Right atrium auricular region (tissue), 2 donors: ENCODE measurements at regions not wholly inside any gene's neighbourhood (a gene's known extent, or its start where the extent isn't known, plus 50 kb on each side); places are given as distances from the start of the nearest gene placed in this dataset.

Experiments used
- DNase-seq: peaks from one replicate; pipeline ENCODE4 v3.0.0-alpha.2; 2019; ENCODE audit warnings: low spot score
- H3K27ac ChIP-seq, 2 donors: fragments of 200-600 bp; sonication (generic); 1 replicate in 1 of 2; 2 replicates in 1 of 2; pipeline ENCODE4 v1.5.1; 2016 to 2019
- H3K27me3 ChIP-seq, 2 donors: fragments of 200-600 bp; sonication (generic); one replicate each; pipeline versions ENCODE4 v1.5.1 to v1.6.0; 2017 to 2019
- H3K36me3 ChIP-seq: fragments of 200-600 bp; sonication (generic); one replicate; pipeline ENCODE4 v1.5.1; 2016
- H3K4me1 ChIP-seq, 2 donors: fragments of 200-600 bp; sonication (generic); one replicate each; pipeline versions ENCODE4 v1.5.1 to v1.6.0; 2017 to 2019
- H3K4me3 ChIP-seq, 2 donors: fragments of 200-600 bp; sonication (generic); 1 replicate in 1 of 2; 2 replicates in 1 of 2; pipeline ENCODE4 v1.5.1; 2017 to 2019; ENCODE audit warnings: mild to moderate bottlenecking in 1 of 2, moderate library complexity in 1 of 2
- H3K9me3 ChIP-seq, 2 donors: fragments of 200-600 bp; sonication (generic); one replicate each; pipeline ENCODE4 v1.5.1; 2019
- CTCF ChIP-seq, 2 donors: fragments of 200-600 bp; sonication (generic); IDR thresholded peaks; one replicate each; pipeline ENCODE4 v1.5.1; 2019; ENCODE audit warnings: antibody characterized with exemption in 2 of 2

- Histone ChIP-seq H3K4me1 (no peaks in the 10 kb centered on the region), H3K9me3 (no peaks in the 10 kb centered on the region), H3K27me3 (no peaks in the 10 kb centered on the region), H3K27ac (no peak overlapping the region), H3K4me3 (no peak overlapping the region), H3K36me3 (no peaks in the 10 kb centered on the region)
- no peak for DNase-seq
- TF ChIP-seq CTCF (IDR thresholded peaks at IDR 0.05) = no peak
These were observed 204.5 kb downstream of the TTLL7 start for GRCh38 chr1:83794384-83794783.

GRCh38 chr1:83791821-83792437, 207.0 kb downstream of the TTLL7 start:
- DNase-seq = no peak
- Histone ChIP-seq H3K27me3 (no peaks in the 10 kb centered on the region), H3K9me3 (no peaks in the 10 kb centered on the region), H3K27ac (no peak overlapping the region), H3K36me3 (no peaks in the 10 kb centered on the region), H3K4me3 (no peak overlapping the region), H3K4me1 (no peaks in the 10 kb centered on the region)
- TF ChIP-seq CTCF (IDR thresholded peaks at IDR 0.05) = no peak

GRCh38 chr1:83790446-83790845, 208.5 kb downstream of the TTLL7 start:
- no peak for DNase-seq
- Histone ChIP-seq H3K36me3 (no peaks in the 10 kb centered on the region), H3K27me3 (no peaks in the 10 kb centered on the region), H3K9me3 (no peaks in the 10 kb centered on the region), H3K4me3 (no peak overlapping the region), H3K27ac (no peak overlapping the region), H3K4me1 (no peaks in the 10 kb centered on the region)
- no peak for TF ChIP-seq CTCF (IDR thresholded peaks at IDR 0.05)

- H3K27ac ChIP-seq = no peak overlapping the region
- DNase-seq = no peak
- H3K9me3 ChIP-seq = peaks cover 0 to 13% of the 10 kb centered on the region in 2 donors
- no peak overlapping the region for H3K4me3 ChIP-seq
- no peaks in the 10 kb centered on the region for H3K27me3 ChIP-seq
- H3K36me3 ChIP-seq = no peaks in the 10 kb centered on the region
- no peaks in the 10 kb centered on the region for H3K4me1 ChIP-seq
- no peak for TF ChIP-seq CTCF (IDR thresholded peaks at IDR 0.05)
These were observed 211.5 kb downstream of the TTLL7 start for GRCh38 chr1:83787246-83787998.

- H3K36me3 ChIP-seq = no peaks in the 10 kb centered on the region
- peaks cover 0 to 13% of the 10 kb centered on the region in 2 donors for H3K9me3 ChIP-seq
- TF ChIP-seq CTCF (IDR thresholded peaks at IDR 0.05) = no peak
- H3K27me3 ChIP-seq = no peaks in the 10 kb centered on the region
- no peak overlapping the region for H3K4me3 ChIP-seq
- no peak overlapping the region for H3K27ac ChIP-seq
- no peaks in the 10 kb centered on the region for H3K4me1 ChIP-seq
- DNase-seq = no peak
These were observed 217.3 kb downstream of the TTLL7 start for GRCh38 chr1:83781667-83782066.
